ENCODE measurements at regions not wholly inside any gene's neighbourhood (a gene's known extent, or its start where the extent isn't known, plus 50 kb on each side); places are given as distances from the start of the nearest gene placed in this dataset.

DNA sequence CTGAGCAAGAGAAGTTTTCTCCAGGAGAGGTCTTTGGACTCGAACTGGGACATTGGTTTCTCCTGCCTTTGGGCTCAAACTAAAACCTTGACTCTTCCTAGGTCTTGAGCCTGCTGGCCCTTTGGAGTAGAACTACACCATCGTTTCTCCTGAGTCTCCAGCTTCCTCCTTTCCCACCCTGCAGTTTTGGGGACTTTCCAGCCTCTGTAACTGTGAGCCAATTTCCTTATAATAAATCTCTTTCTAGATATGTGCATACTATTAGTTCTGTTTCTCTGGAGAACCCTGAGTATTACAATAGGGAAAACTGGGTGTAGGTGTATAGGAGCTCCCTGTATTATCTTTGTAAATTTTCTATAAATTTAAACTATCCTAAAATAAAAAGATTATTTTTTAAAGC, 219.8 kb upstream of the AGAP1 start:
- no peak overlapping the region for H3K4me2 ChIP-seq (ENCODE audit: low read length)
- H2BK5ac ChIP-seq (ENCODE audit: low read depth, low read length, poor library complexity), result no peak overlapping the region
- H3K27me3 ChIP-seq (ENCODE audit: insufficient read depth, low read length), result no peaks in the 10 kb centered on the region
- H2AFZ ChIP-seq (ENCODE audit: insufficient read depth, low read length, poor library complexity), result no peak overlapping the region
- H3K4ac ChIP-seq (ENCODE audit: low read depth, low read length), result no peak overlapping the region
- no peak overlapping the region for H3K18ac ChIP-seq (ENCODE audit: low read length)
- no peak overlapping the region for H3K14ac ChIP-seq (ENCODE audit: low read length)
- H3K27ac ChIP-seq (ENCODE audit: low read depth, low read length), result no peak overlapping the region
- H3K9me3 ChIP-seq (ENCODE audit: insufficient read depth, low read depth, low read length), result no peaks in the 10 kb centered on the region
- no peaks in the 10 kb centered on the region for H3K79me1 ChIP-seq (ENCODE audit: low read length)
- H3K4me1 ChIP-seq (ENCODE audit: control insufficient read depth in 1 of 2, insufficient read depth in 2 of 2, low read length in 2 of 2), result no peaks in the 10 kb centered on the region
- H3K9ac ChIP-seq (ENCODE audit: low read length), result no peak overlapping the region
- H4K12ac ChIP-seq (ENCODE audit: low read depth, low read length), result no peak overlapping the region
- no peak overlapping the region for H3K4me3 ChIP-seq (ENCODE audit: low read depth, low read length)
- no peak overlapping the region for H3K23ac ChIP-seq (ENCODE audit: low read length)
- no peak overlapping the region for H2AK5ac ChIP-seq (ENCODE audit: low read length)
- H4K91ac ChIP-seq (ENCODE audit: low read depth, low read length), result no peak overlapping the region
- H3K36me3 ChIP-seq (ENCODE audit: control insufficient read depth in 1 of 2, insufficient read depth in 2 of 2, low read length in 2 of 2), result no peaks in the 10 kb centered on the region
- H2BK12ac ChIP-seq (ENCODE audit: low read length), result no peak overlapping the region
- H4K8ac ChIP-seq (ENCODE audit: low read depth, low read length), result no peak overlapping the region
- no peaks in the 10 kb centered on the region for H3K79me2 ChIP-seq (ENCODE audit: control insufficient read depth, insufficient read depth, low read length, poor library complexity)
- no CpG with 5 or more reads among the region's 2 CpGs for WGBS (ENCODE audit: extremely low coverage, insufficient coverage, insufficient read length)
- no peak overlapping the region for H2BK120ac ChIP-seq (ENCODE audit: insufficient read depth, low read length, poor library complexity)
- DNase-seq, result no peak

- H3K23ac ChIP-seq (ENCODE audit: low read length), result no peak overlapping the region
- no peak overlapping the region for H3K4me2 ChIP-seq (ENCODE audit: low read length)
- H3K27ac ChIP-seq (ENCODE audit: low read depth, low read length), result no peak overlapping the region
- H4K8ac ChIP-seq (ENCODE audit: low read depth, low read length), result no peak overlapping the region
- H3K9me3 ChIP-seq (ENCODE audit: insufficient read depth, low read depth, low read length), result no peaks in the 10 kb centered on the region
- no CpG with 5 or more reads among the region's 3 CpGs for WGBS (ENCODE audit: extremely low coverage, insufficient coverage, insufficient read length)
- H3K18ac ChIP-seq (ENCODE audit: low read length), result no peak overlapping the region
- no peak overlapping the region for H2BK120ac ChIP-seq (ENCODE audit: insufficient read depth, low read length, poor library complexity)
- no peak overlapping the region for H2AFZ ChIP-seq (ENCODE audit: insufficient read depth, low read length, poor library complexity)
- no peak overlapping the region for H4K91ac ChIP-seq (ENCODE audit: low read depth, low read length)
- H3K4ac ChIP-seq (ENCODE audit: low read depth, low read length), result no peak overlapping the region
- no peaks in the 10 kb centered on the region for H3K4me1 ChIP-seq (ENCODE audit: control insufficient read depth in 1 of 2, insufficient read depth in 2 of 2, low read length in 2 of 2)
- H3K4me3 ChIP-seq (ENCODE audit: low read depth, low read length), result no peak overlapping the region
- H3K36me3 ChIP-seq (ENCODE audit: control insufficient read depth in 1 of 2, insufficient read depth in 2 of 2, low read length in 2 of 2), result no peaks in the 10 kb centered on the region
- no peak overlapping the region for H2BK5ac ChIP-seq (ENCODE audit: low read depth, low read length, poor library complexity)
- no peaks in the 10 kb centered on the region for H3K79me1 ChIP-seq (ENCODE audit: low read length)
- no peak overlapping the region for H4K12ac ChIP-seq (ENCODE audit: low read depth, low read length)
- no peak overlapping the region for H3K14ac ChIP-seq (ENCODE audit: low read length)
- H3K79me2 ChIP-seq (ENCODE audit: control insufficient read depth, insufficient read depth, low read length, poor library complexity), result no peaks in the 10 kb centered on the region
- DNase-seq, result no peak
- H2AK5ac ChIP-seq (ENCODE audit: low read length), result no peak overlapping the region
- no peaks in the 10 kb centered on the region for H3K27me3 ChIP-seq (ENCODE audit: insufficient read depth, low read length)
- H3K9ac ChIP-seq (ENCODE audit: low read length), result no peak overlapping the region
- no peak overlapping the region for H2BK12ac ChIP-seq (ENCODE audit: low read length)
Measured at GRCh38 chr2:235277485-235277884, 216.4 kb upstream of the AGAP1 start.

GRCh38 chr2:235278771-235279355, 215.0 kb upstream of the AGAP1 start:
- no peak overlapping the region for H3K4ac ChIP-seq (ENCODE audit: low read depth, low read length)
- no peak overlapping the region for H2BK5ac ChIP-seq (ENCODE audit: low read depth, low read length, poor library complexity)
- no peaks in the 10 kb centered on the region for H3K4me1 ChIP-seq (ENCODE audit: control insufficient read depth in 1 of 2, insufficient read depth in 2 of 2, low read length in 2 of 2)
- H3K23ac ChIP-seq (ENCODE audit: low read length), result no peak overlapping the region
- H2BK120ac ChIP-seq (ENCODE audit: insufficient read depth, low read length, poor library complexity), result no peak overlapping the region
- no peak overlapping the region for H4K8ac ChIP-seq (ENCODE audit: low read depth, low read length)
- H3K79me1 ChIP-seq (ENCODE audit: low read length), result no peaks in the 10 kb centered on the region
- no peak overlapping the region for H2BK12ac ChIP-seq (ENCODE audit: low read length)
- no peak overlapping the region for H3K4me2 ChIP-seq (ENCODE audit: low read length)
- H3K14ac ChIP-seq (ENCODE audit: low read length), result no peak overlapping the region
- no peak overlapping the region for H2AK5ac ChIP-seq (ENCODE audit: low read length)
- no CpG with 5 or more reads among the region's 6 CpGs for WGBS (ENCODE audit: extremely low coverage, insufficient coverage, insufficient read length)
- DNase-seq, result no peak
- H3K18ac ChIP-seq (ENCODE audit: low read length), result no peak overlapping the region
- no peak overlapping the region for H2AFZ ChIP-seq (ENCODE audit: insufficient read depth, low read length, poor library complexity)
- H3K9ac ChIP-seq (ENCODE audit: low read length), result no peak overlapping the region
- no peaks in the 10 kb centered on the region for H3K79me2 ChIP-seq (ENCODE audit: control insufficient read depth, insufficient read depth, low read length, poor library complexity)
- H3K27me3 ChIP-seq (ENCODE audit: insufficient read depth, low read length), result no peaks in the 10 kb centered on the region
- no peak overlapping the region for H3K4me3 ChIP-seq (ENCODE audit: low read depth, low read length)
- H4K12ac ChIP-seq (ENCODE audit: low read depth, low read length), result no peak overlapping the region
- no peak overlapping the region for H4K91ac ChIP-seq (ENCODE audit: low read depth, low read length)
- no peaks in the 10 kb centered on the region for H3K9me3 ChIP-seq (ENCODE audit: insufficient read depth, low read depth, low read length)
- H3K27ac ChIP-seq (ENCODE audit: low read depth, low read length), result no peak overlapping the region
- H3K36me3 ChIP-seq (ENCODE audit: control insufficient read depth in 1 of 2, insufficient read depth in 2 of 2, low read length in 2 of 2), result no peaks in the 10 kb centered on the region

- Histone ChIP-seq H3K36me3 (ENCODE audit: control insufficient read depth in 1 of 2, insufficient read depth in 2 of 2, low read length in 2 of 2) (no peaks in the 10 kb centered on the region), H3K79me1 (ENCODE audit: low read length) (no peaks in the 10 kb centered on the region), H3K4me1 (ENCODE audit: control insufficient read depth in 1 of 2, insufficient read depth in 2 of 2, low read length in 2 of 2) (no peaks in the 10 kb centered on the region), H4K8ac (ENCODE audit: low read depth, low read length) (no peak overlapping the region), H3K4me3 (ENCODE audit: low read depth, low read length) (no peak overlapping the region), H3K9me3 (ENCODE audit: insufficient read depth, low read depth, low read length) (no peaks in the 10 kb centered on the region), H3K18ac (ENCODE audit: low read length) (no peak overlapping the region), H3K79me2 (ENCODE audit: control insufficient read depth, insufficient read depth, low read length, poor library complexity) (no peaks in the 10 kb centered on the region), H3K27me3 (ENCODE audit: insufficient read depth, low read length) (no peaks in the 10 kb centered on the region), H4K12ac (ENCODE audit: low read depth, low read length) (no peak overlapping the region), H2BK120ac (ENCODE audit: insufficient read depth, low read length, poor library complexity) (no peak overlapping the region), H3K9ac (ENCODE audit: low read length) (no peak overlapping the region), H3K4ac (ENCODE audit: low read depth, low read length) (no peak overlapping the region), H2BK12ac (ENCODE audit: low read length) (no peak overlapping the region), H2BK5ac (ENCODE audit: low read depth, low read length, poor library complexity) (no peak overlapping the region), H3K27ac (ENCODE audit: low read depth, low read length) (no peak overlapping the region), H4K91ac (ENCODE audit: low read depth, low read length) (no peak overlapping the region), H3K14ac (ENCODE audit: low read length) (no peak overlapping the region), H3K23ac (ENCODE audit: low read length) (no peak overlapping the region), H3K4me2 (ENCODE audit: low read length) (no peak overlapping the region), H2AK5ac (ENCODE audit: low read length) (no peak overlapping the region), H2AFZ (ENCODE audit: insufficient read depth, low read length, poor library complexity) (no peak overlapping the region)
- no CpG with 5 or more reads among the region's 1 CpG for WGBS (ENCODE audit: extremely low coverage, insufficient coverage, insufficient read length)
- no peak for DNase-seq
Measured at GRCh38 chr2:235279965-235280364, 213.9 kb upstream of the AGAP1 start.

All from trophoblast cell (in vitro differentiated cells and primary cell).